Fibroblast of skin of right biceps (primary cell): ENCODE measurements at regions not wholly inside any gene's neighbourhood (a gene's known extent, or its start where the extent isn't known, plus 50 kb on each side); places are given as distances from the start of the nearest gene placed in this dataset.
A peak's percentile ranks its signal among the peaks of the same experiment; 100 is the strongest.
"Not testable (repeated sequence)": the region's sequence is repeated elsewhere in the genome, so short reads cannot be mapped to it uniquely, and the experiment has no call there.

Experiments
- DNase-seq: peaks from one replicate; pipeline ENCODE4 v3.0.0-alpha.2; 2013

DNA sequence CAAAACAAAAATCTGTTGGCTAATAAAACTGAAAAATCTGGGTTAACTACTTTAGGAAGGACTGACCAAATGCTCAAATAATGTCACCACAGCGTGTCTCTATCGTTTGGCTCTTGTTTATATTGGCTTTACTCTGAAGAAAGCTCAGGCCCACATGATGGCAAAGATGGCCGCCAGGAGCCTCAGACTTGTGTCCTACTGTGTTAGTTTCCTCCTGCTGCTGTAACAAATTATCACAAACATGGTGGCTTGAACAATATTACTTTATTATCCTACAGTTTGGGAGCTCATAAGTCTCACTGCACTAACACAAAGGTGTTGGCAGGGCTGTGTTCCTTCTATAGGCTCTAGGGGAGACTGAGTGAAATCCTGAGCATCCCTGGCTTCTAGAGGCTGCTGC is 303.0 kb downstream of the DAD1 start:
- no peak for DNase-seq

DNA sequence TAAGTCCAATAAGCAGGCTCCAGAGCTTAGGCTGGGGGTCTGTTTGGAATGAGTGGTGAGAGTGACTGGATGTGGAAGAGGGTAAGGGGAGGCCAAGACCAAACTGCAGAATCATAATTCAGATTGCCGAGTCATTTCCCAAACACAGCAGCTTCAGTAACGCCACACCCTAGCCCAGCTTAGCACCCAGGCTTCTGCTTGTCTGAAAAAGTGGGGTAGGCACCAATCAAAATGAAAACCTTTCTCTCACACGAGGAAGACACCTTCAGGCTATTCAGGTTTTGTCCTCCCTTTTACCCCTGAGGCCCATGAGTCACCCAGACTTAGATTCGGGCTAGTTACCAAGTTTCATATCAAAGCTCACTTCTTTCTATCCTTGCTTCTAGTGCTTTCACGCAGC is 306.1 kb downstream of the DAD1 start:
- no peak for DNase-seq

DNA sequence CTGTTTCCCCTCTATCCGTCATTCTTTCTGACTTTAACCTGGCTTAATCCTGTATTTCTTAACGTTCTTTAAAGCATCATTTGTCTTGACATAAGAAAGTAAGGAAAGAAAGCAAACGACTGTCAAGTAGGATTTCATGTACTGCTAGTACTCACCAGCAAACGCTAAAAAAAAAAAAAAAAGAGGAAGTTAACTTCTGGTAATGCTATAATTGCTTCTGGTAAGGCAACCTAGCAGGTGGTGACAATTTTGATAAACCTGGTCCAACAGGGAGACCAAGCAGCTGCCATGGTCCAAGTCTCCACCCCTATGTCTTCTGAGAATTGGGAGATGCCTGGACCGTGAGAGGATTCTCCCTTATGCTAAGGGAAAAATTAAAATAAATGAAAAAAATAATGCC is 306.6 kb downstream of the DAD1 start:
- DNase-seq: no peak

GRCh38 chr14:22281447-22281874 is 307.6 kb downstream of the DAD1 start:
- DNase-seq: not testable (repeated sequence)

- no peak for DNase-seq
Observed at GRCh38 chr14:22280497-22281316, 308.3 kb downstream of the DAD1 start.

GRCh38 chr14:22276913-22277816 is 311.9 kb downstream of the DAD1 start:
- DNase-seq: no peak

DNA sequence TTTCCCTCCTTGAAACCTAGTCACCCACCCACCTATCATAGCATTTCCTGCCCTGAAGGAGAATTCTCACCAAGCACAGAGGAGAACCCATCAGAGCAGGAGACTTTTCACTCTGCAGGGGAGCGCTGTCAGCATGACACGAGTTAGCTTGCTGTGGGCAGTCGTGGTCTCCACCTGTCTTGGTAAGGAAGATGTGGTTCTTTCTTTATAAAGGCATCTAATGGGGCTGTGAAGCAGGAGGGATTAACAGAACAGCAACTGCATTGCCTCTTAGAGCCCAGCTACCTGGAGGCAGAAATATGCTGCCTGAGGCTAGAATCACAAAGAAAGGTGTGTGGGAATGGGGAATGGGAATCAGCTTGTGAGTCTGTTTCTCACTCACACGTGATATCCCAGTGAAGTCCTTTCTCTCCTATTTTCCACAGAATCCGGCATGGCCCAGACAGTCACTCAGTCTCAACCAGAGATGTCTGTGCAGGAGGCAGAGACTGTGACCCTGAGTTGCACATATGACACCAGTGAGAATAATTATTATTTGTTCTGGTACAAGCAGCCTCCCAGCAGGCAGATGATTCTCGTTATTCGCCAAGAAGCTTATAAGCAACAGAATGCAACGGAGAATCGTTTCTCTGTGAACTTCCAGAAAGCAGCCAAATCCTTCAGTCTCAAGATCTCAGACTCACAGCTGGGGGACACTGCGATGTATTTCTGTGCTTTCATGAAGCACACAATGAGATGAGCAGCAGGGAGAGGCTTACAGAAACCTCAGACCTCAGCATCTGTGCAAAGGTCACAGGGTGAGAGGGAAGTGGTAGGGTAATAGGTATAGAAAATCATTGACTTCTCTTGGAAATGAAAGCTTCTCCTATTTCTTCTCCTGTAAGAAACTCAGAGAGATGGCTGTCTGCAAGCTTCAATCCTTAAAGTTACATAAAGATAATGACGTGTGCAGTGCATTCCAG is 316.9 kb downstream of the DAD1 start:
- DNase-seq: no peak

- DNase-seq: peak; percentile 53
Observed at GRCh38 chr14:22268875-22269274, 320.1 kb downstream of the DAD1 start.

DNA sequence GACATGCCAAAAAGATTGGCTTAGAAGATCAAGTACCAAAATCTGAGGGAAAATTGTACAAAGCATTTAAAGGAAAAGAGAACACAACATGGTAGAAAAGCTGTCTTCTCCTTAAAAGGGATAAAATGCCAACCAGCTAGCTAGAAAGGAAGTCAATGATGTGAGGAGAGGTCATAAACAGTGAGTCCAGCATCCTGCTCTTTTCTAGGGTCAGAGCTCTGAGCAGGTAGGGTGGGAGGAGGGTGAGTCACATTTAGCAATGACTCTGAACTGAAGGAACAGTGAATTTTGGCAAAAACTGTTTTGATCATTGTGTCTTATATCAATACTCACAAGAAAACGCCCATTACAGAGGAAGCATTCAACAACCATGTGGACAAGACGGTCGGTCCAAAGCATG is 322.3 kb downstream of the DAD1 start:
- no peak for DNase-seq

DNA sequence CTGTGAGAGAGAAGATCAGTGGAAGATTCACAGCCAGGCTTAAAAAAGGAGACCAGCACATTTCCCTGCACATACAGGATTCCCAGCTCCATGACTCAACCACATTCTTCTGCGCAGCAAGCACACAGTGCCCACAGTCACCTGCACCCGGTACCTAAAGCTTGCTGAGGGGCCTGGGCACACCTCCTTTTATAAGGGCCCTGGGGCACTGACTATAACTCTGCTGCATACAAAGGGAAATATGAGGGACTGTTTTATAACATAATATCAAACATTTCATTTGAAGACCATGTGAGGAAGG is 322.9 kb downstream of the DAD1 start:
- DNase-seq: no peak

DNA sequence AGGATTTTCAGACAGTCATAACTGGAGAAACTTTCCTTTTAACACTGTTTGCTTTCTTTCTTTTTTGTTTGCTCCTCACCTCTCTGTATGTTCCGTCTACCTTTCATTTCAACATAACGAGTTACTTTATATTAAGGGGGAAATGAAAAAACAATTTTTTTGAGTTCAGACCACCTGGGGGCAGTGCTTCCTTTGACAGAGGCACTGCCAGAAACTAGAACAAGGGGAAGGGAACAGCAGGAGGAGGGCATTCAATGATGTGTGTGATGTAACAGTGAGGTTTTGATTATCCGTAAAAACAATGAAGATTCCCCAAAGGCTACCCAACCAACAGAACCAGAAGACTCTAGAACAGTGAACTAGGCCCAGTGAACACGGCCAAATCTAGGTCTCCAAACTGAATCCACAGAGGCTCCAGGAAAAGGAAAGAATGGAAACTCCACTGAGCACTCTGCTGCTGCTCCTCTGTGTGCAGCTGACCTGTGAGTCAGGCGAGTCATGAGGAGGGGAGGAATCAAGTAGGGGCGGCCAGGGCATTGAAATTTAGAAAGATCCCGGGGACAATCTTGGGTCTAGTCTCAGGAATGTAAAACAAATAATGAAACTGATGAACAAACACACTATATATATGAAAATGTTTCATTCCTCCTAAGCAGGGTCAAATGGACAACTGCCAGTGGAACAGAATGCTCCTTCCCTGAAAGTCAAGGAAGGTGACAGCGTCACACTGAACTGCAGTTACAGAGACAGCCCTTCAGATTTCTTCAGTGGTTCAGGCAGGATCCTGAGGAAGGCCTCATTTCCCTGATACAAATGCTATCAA is 323.5 kb downstream of the DAD1 start:
- no peak for DNase-seq

- DNase-seq: no peak
Observed at GRCh38 chr14:22264759-22265158, 324.3 kb downstream of the DAD1 start.

GRCh38 chr14:22263961-22264360 is 325.1 kb downstream of the DAD1 start:
- DNase-seq: no peak

GRCh38 chr14:22262881-22263280 is 326.1 kb downstream of the DAD1 start:
- DNase-seq: no peak

GRCh38 chr14:22255017-22255950 is 333.7 kb downstream of the DAD1 start:
- DNase-seq: no peak

DNA sequence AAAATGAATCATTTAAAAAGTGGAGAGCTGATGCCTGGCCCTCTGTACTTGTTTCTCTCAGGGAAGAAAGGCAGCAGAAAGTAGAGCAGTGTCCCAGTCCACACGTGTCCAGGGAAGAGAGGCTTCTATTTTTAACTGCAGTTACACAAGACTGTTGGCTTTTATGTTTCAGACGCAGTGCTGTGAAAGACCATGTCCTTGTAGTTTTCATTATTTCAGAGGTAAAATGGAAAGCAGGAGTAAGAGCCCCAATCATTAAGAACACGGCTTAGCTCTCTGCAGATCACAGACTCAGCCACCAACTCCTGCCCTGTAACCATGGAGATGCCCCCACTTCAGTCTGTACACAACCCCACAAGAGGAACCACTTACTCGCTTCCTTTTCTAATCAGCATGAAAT is 336.3 kb downstream of the DAD1 start:
- DNase-seq: no peak

- DNase-seq: no peak
Observed at GRCh38 chr14:22251090-22251489, 337.9 kb downstream of the DAD1 start.

GRCh38 chr14:22249770-22250169 is 339.3 kb downstream of the DAD1 start:
- DNase-seq: no peak

GRCh38 chr14:22243971-22244581 is 344.9 kb downstream of the DAD1 start:
- DNase-seq: no peak

- not testable (repeated sequence) for DNase-seq
Observed at GRCh38 chr14:22238320-22238719, 350.7 kb downstream of the DAD1 start.
